ENCODE measurements at regions not wholly inside any gene's neighbourhood (a gene's known extent, or its start where the extent isn't known, plus 50 kb on each side); places are given as distances from the start of the nearest gene placed in this dataset.

DNA sequence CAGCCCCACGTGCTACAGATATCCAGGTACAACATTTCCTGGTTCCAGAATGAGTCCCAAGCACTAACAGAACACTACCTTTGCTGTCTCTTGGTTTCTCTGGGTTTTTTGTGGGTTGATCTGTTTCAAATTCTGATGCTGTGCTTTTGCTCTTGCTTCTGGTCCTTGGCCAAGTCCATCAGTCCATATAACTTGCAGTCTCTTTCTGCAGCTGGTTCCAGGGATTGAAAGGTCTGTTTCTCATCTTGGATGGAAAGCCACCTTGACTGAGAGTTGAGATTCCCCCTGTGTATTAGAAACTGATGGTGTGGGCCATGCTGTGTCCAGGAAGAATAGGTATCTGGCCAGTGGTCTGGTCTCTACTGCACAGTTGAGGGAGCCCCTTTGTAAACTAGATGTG lies 171.1 kb downstream of the JCAD start:
- DNase-seq (ENCODE audit: low spot score) (no peak), ATAC-seq (no peak)

GRCh38 chr10:29886299-29886698 lies 173.1 kb downstream of the JCAD start:
- intact Hi-C loops (cut with DNase I), result no loop called here
- ATAC-seq (peak; percentile 61), DNase-seq (ENCODE audit: low spot score) (no peak)

More for the DNA sequence above, 171.1 kb downstream of the JCAD start:
- intact Hi-C loops (cut with DNase I), result no loop called here

- DNase-seq (ENCODE audit: low spot score) (no peak), ATAC-seq (no peak)
- intact Hi-C loops (cut with DNase I), result no loop called here
Observed at GRCh38 chr10:29883231-29883630, 176.2 kb downstream of the JCAD start.

DNA sequence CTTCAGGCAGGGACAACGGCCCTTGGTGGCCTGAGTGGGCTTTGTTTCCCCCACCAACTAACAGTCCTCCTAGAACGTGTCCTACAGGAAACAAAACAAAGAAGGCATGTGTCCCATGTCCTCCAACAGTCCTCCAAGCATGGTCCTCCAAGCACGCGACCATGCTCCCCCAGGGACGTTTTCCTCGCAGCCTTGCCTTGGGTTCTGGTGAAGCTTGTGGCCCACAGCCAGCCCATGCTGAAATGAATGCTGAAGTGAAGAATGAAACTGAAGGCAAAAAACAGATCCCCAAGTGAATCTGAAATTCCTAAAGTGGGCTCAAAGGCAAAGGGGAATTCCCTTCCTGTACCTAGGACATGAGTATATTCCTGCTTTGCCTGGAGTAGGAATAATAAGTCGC lies 176.6 kb downstream of the JCAD start:
- DNase-seq (ENCODE audit: low spot score) (no peak), ATAC-seq (no peak)
- intact Hi-C loops (cut with DNase I), result no loop called here

- no peak for ATAC-seq
- intact Hi-C loops (cut with DNase I), result no loop called here
- no peak for DNase-seq (ENCODE audit: low spot score)
Observed at GRCh38 chr10:29881811-29882210, 177.6 kb downstream of the JCAD start.

DNA sequence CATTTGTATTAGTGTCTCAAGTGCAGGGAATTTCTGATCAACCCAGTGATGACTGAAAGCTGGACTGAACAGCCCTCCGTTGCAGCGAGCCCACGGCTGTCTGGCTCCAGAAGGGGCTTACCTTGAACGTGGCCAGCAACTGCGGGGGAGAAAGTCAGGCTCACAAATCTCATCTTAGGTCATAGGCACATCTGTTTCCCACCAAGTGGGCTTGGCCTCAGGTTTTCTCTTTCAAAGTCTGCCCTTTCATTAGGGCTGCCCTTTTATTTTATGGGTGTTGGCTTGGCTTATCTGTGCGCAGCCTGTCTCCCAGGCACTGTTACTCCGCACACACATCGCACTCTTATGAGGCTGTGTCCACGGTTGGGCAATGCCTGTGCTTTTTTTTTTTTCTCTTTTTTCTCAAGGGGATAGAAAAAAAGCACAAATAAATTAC lies 178.0 kb downstream of the JCAD start:
- ATAC-seq (peak; percentile 69), DNase-seq (ENCODE audit: low spot score) (no peak)
- intact Hi-C loops (cut with DNase I), result no loop called here

DNA sequence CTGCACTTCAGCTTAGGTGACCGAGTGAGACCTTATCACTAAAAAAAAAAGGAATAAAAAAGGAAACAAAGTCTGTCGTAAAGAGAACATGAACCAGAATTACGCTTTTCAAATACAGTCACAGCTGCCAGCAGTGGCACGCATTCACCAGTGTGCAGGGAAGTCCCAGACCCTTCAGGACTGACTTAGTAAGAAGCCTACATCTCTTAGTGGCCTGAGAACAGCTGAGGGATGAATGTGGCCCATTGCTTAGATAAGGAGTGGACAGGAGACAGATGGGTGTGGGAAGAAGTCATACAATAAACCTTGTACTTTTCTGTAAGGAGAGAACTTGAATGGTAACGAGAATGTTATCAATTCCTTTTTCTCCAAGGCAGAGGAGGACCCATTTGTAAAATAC lies 178.5 kb downstream of the JCAD start:
- no peak for ATAC-seq
- intact Hi-C loops (cut with DNase I), result no loop called here

GRCh38 chr10:29879862-29880261 lies 179.5 kb downstream of the JCAD start:
- intact Hi-C loops (cut with DNase I), result no loop called here
- no peak for DNase-seq (ENCODE audit: low spot score)
- ATAC-seq, result peak; percentile 11

More for the DNA sequence above, 178.5 kb downstream of the JCAD start:
- no peak for DNase-seq (ENCODE audit: low spot score)

DNA sequence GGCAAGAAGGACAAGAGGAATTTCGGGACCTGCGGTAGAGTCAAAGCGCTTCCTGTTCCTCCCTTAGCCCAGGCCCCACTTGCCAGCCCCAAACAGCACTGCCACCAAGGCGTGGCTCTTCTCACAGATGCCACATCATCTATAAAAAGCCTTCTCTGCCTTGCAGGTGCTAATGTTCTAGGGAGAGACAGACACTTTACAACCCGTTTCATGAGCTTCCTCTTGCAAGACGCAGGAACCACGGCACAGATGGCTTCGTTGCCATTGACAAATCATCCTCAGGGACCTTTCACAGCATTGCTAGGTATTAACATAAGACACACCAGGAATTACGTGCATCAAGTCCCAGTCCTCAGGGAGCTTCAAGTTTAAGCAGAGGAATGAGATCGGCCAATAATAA lies 180.9 kb downstream of the JCAD start:
- no peak for DNase-seq (ENCODE audit: low spot score)
- ATAC-seq, result no peak

DNA sequence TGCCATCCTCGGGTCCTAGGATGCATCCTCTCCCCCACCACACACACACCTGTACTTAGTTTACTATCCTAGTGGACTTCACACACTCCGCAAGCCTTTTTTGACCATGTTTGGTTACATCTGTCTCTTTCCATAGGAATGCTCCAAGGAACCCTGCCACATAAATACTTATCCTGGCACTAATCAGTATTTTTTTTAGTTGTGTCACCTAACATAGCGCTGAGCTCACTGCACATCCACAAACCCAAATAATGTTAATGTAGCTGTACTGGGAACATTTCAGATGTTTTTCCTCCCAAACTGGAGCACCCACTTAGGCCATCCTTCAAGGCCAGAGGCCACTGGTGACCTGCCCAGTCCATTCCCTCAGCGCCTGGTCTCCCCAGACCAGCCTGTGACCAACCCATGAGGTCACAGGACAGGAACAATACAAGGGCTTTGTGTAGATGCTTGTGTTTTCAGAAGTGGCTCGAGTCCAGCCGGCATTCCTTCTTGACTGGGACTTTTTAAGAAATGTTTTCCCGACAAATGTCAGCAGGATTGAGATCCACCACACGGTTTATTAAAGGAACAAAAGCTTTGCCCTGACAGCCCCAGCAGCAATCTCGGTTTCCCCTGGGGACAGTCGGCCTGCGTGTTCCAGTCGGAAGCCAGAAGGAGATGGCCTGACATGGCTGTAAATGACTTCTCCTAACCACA lies 181.4 kb downstream of the JCAD start:
- intact Hi-C loops (cut with DNase I), result no loop called here
- ATAC-seq (peak; percentile 52), DNase-seq (ENCODE audit: low spot score) (no peak)

More for the DNA sequence above, 180.9 kb downstream of the JCAD start:
- intact Hi-C loops (cut with DNase I), result no loop called here

DNA sequence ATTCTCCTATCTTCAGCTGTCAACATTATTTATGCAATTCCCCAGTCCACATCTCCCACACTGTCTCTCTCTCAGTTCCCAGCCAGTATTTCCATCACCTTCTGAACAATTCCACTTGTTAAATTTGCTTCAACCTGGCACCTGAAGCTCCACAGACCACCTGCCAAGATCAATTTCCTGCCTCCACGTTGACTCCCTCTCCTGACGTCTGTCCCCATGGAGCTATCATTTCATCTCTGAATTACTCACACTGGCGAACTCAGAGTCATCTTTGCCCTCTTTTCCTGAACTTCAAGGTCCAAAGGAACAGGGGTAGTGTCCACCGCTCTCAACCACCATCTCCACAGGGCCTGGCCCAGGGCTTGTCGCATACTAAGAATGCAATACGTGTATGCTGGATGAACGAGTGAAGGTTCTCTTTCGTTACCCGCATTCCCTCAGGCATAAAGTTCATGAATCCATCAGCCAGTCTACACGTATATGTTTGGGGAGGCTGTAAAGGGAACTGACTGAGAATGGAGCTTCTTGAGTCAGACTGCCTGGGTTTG lies 183.3 kb downstream of the JCAD start:
- DNase-seq (ENCODE audit: low spot score) (no peak), ATAC-seq (no peak)
- intact Hi-C loops (cut with DNase I), result no loop called here

DNA sequence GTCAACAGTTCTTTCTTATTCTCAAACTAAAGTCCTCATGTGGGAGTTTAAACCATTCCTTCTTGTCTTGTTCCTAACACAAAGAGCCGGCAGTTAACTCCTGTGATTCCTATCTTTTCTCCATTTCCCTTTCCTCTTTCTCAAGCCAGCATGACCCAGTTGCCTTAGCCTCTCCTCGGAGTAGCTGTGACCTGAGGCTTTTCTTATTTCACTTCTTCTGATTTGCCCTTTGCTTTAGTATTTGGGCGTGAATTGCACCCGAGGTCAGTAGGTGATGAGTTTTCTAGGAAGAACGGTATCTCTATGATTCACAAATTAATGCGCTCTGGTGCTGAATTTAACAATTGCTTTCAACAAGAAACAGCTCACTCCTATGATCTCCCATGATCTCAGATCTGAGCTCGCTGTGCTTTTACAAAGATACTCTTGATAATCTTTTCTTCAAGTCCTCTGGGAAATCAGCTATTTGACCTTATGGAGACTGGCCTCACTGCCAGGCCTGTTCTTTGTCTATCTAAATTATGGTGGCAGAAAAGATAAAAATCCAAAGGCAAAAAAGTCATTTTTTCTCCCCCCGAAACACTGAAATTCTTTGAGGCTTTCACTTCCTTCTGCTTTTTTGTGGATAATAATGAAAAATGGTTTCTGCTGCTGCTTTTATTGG lies 184.6 kb downstream of the JCAD start:
- DNase-seq (ENCODE audit: low spot score) (no peak), ATAC-seq (peak; percentile 31)
- intact Hi-C loops (cut with DNase I), result no loop called here

DNA sequence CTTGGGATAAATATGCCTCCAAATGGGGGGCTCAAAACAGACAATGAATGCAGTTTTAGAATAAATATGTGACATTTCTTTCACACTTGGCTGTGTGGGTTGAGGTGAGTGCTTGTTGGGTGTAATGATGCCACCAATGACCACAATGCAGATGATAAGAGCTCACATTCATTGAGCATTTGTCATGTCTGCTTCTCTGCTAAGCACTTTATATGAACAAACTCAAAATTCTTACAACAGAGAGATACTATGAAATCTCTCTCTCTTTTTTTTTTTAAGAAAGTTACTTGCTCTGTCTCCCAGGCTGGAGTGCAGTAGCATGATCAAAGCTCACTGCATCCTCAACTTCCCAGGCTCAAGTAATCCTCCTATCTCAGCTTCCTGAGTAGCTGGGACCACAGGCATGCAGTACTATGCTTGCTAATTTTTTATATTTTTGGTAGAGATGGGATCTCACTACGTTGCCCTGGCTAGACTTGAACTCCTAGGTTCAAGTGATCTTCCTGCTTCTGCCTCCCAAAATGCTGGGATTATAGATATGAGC lies 185.4 kb downstream of the JCAD start:
- intact Hi-C loops (cut with DNase I), result no loop called here
- ATAC-seq, result no peak
- no peak for DNase-seq (ENCODE audit: low spot score)

GRCh38 chr10:29870522-29871044 lies 188.8 kb downstream of the JCAD start:
- no peak for ATAC-seq
- no peak for DNase-seq (ENCODE audit: low spot score)
- intact Hi-C loops (cut with DNase I), result no loop called here

DNA sequence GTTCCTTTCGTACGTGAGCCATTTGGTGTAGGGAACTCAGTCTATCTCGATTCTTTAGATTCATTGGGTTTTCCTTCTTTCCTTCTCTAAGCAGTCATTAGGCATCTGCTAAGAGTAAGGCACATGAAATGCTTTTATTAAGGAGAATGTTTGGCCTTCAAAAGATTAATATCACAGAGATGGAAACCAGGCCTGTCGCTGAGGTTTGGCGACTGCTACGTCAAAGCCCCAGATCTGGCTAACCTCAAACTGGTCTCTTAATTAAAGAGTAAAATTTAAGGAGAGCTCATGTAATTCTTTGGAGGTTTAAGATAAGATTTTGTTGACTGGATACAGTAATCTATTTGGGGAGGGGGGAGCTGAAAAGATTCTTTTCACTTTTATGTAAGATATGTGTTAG lies 189.8 kb downstream of the JCAD start:
- intact Hi-C loops (cut with DNase I), result loop anchor here (5.0 kb wide), 1 partner anchor 987 kb away; no protein-coding TSS in a partner anchor
- ATAC-seq (no peak), DNase-seq (ENCODE audit: low spot score) (no peak)

- intact Hi-C loops (cut with DNase I), result loop anchor here (5.0 kb wide), 1 partner anchor 984 kb away; no protein-coding TSS in a partner anchor
- ATAC-seq (no peak), DNase-seq (ENCODE audit: low spot score) (no peak)
Observed at GRCh38 chr10:29866356-29866755, 193.0 kb downstream of the JCAD start.

DNA sequence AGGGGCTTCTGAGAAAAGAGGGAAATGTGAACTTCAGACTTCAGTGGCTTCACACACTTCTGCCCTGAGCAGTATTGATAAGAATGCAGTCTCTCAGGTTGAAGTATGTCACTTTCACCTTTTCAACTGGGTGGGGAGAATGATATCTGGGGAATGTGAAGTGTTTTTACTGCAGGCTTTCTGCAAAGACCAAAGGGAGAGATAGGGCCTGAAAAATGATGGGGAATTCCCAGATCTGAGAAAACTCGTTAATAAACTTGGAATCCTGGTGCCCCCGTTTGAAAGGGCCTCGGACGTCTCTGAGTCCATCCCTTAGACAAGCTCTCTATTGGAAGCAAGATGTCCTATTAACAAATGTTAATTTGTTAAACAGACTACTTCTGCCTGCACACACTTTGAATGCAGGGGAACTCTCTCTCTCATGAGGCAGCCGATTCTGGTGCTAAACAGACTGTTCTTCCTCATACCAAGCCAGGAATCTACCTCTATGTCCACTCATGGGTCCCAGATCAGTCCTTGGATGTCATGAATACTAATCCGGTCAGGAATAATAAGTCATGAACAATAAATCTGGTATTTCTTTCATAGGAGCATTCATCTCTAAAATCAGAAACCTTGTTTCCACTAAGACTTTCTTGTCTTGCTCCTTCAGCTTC lies 193.6 kb downstream of the JCAD start:
- DNase-seq (ENCODE audit: low spot score) (no peak), ATAC-seq (no peak)
- intact Hi-C loops (cut with DNase I), result loop anchor here (5.0 kb wide), 1 partner anchor 984 kb away; no protein-coding TSS in a partner anchor

DNA sequence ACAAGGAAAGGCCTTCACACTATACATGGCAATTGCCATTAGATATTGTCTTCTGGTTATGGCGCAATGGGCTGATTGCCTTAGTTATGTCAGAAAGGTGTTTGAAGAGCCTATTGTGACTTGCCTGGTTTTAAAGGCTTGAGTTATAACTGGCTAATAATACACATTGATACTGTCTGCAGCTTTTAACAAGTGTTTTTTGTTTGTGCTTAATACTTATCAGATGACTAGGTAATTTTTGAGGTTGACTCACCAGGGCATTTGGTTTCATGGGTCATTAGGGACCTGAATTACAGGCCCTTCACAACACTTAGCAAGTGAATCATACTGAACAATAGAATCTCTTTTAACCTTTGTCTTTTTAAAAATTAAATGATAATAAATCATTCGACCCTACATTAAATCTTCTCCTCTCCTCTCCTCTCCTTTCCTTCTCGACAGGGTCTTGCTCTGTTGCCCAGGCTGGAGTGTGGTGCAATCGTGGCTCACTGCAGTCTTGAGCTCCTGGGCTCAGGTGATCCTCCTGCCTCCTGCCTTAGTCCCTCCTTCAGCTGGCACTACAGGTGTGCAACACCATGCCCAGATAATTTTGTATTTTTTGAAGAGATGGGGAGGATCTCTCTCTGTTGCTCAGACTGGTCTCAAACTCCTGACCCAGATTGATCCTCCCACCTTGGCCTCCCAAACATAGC lies 196.3 kb downstream of the JCAD start:
- no peak for DNase-seq (ENCODE audit: low spot score)
- intact Hi-C loops (cut with DNase I), result no loop called here

More for the DNA sequence above, 196.3 kb downstream of the JCAD start:
- peak; percentile 60 for ATAC-seq
